ENCODE measurements at regions not wholly inside any gene's neighbourhood (a gene's known extent, or its start where the extent isn't known, plus 50 kb on each side); places are given as distances from the start of the nearest gene placed in this dataset.

GRCh38 chr18:1446765-1447164 lies 542.1 kb downstream of the ADCYAP1 start:
- H3K27ac ChIP-seq (replicated peaks), result no peak overlapping the region
- H3K4me3 ChIP-seq (replicated peaks; ENCODE audit: insufficient read depth, low read length), result no peak overlapping the region
- no peaks in the 10 kb centered on the region for H3K27me3 ChIP-seq (ENCODE audit: insufficient read depth, poor library complexity, severe bottlenecking)
- TF ChIP-seq REST (IDR thresholded peaks at IDR 0.05; ENCODE audit: insufficient replicate concordance, low read depth), result no peak
- no peak for TF ChIP-seq GABPA (IDR thresholded peaks at IDR 0.05; ENCODE audit: low read depth)
- no peak for TF ChIP-seq SPI1 (IDR thresholded peaks at IDR 0.05; ENCODE audit: borderline replicate concordance, low read depth)
- no peak for TF ChIP-seq POLR2AphosphoS5 (IDR thresholded peaks at IDR 0.05; ENCODE audit: low read depth)
- TF ChIP-seq, protein P1, sequence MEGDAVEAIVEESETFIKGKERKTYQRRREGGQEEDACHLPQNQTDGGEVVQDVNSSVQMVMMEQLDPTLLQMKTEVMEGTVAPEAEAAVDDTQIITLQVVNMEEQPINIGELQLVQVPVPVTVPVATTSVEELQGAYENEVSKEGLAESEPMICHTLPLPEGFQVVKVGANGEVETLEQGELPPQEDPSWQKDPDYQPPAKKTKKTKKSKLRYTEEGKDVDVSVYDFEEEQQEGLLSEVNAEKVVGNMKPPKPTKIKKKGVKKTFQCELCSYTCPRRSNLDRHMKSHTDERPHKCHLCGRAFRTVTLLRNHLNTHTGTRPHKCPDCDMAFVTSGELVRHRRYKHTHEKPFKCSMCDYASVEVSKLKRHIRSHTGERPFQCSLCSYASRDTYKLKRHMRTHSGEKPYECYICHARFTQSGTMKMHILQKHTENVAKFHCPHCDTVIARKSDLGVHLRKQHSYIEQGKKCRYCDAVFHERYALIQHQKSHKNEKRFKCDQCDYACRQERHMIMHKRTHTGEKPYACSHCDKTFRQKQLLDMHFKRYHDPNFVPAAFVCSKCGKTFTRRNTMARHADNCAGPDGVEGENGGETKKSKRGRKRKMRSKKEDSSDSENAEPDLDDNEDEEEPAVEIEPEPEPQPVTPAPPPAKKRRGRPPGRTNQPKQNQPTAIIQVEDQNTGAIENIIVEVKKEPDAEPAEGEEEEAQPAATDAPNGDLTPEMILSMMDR (IDR thresholded peaks at IDR 0.05; ENCODE audit: insufficient read depth, low read length), result no peak
- no peak for DNase-seq (ENCODE audit: low read depth in 1 of 2, low spot score in 1 of 2)

- no peaks in the 10 kb centered on the region for H3K27me3 ChIP-seq (ENCODE audit: insufficient read depth, poor library complexity, severe bottlenecking)
- TF ChIP-seq REST (IDR thresholded peaks at IDR 0.05; ENCODE audit: insufficient replicate concordance, low read depth) (no peak), GABPA (IDR thresholded peaks at IDR 0.05; ENCODE audit: low read depth) (no peak), SPI1 (IDR thresholded peaks at IDR 0.05; ENCODE audit: borderline replicate concordance, low read depth) (no peak), POLR2AphosphoS5 (IDR thresholded peaks at IDR 0.05; ENCODE audit: low read depth) (no peak)
- TF ChIP-seq, protein P1 (IDR thresholded peaks at IDR 0.05; ENCODE audit: insufficient read depth, low read length), result no peak
- DNase-seq (ENCODE audit: low read depth in 1 of 2, low spot score in 1 of 2), result no peak
- H3K4me3 ChIP-seq (replicated peaks; ENCODE audit: insufficient read depth, low read length), result no peak overlapping the region
- H3K27ac ChIP-seq (replicated peaks), result no peak overlapping the region
Measured at GRCh38 chr18:1452821-1453220, 548.1 kb downstream of the ADCYAP1 start.

DNA sequence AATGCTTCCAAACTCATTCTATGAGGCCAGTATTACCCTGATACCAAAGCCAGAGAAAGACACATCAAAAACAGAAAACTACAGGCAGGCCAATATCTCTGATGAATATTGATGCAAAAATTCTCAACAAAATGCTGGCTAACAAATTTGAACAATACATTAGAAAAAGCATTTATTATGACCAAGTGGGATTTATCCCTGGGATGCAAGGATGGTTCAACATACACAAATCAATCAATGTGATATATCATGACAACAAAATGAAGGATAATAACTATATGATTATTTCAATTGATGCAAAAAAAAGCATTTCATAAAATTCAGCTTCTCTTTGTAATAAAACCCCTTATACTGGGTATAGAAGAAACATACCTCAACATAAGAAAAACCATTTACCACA lies 550.9 kb downstream of the ADCYAP1 start:
- DNase-seq (ENCODE audit: low read depth in 1 of 2, low spot score in 1 of 2), result no peak
- TF ChIP-seq POLR2AphosphoS5 (IDR thresholded peaks at IDR 0.05; ENCODE audit: low read depth) (no peak), SPI1 (IDR thresholded peaks at IDR 0.05; ENCODE audit: borderline replicate concordance, low read depth) (no peak), GABPA (IDR thresholded peaks at IDR 0.05; ENCODE audit: low read depth) (no peak), REST (IDR thresholded peaks at IDR 0.05; ENCODE audit: insufficient replicate concordance, low read depth) (no peak)
- TF ChIP-seq, protein P1 (IDR thresholded peaks at IDR 0.05; ENCODE audit: insufficient read depth, low read length), result no peak
- H3K4me3 ChIP-seq (replicated peaks; ENCODE audit: insufficient read depth, low read length), result no peak overlapping the region
- H3K27me3 ChIP-seq (ENCODE audit: insufficient read depth, poor library complexity, severe bottlenecking), result no peaks in the 10 kb centered on the region
- no peak overlapping the region for H3K27ac ChIP-seq (replicated peaks)

Measured in HL-60 (cell line).